CD14-positive monocyte (primary cell): ENCODE measurements at regions not wholly inside any gene's neighbourhood (a gene's known extent, or its start where the extent isn't known, plus 50 kb on each side); places are given as distances from the start of the nearest gene placed in this dataset.
A peak's percentile ranks its signal among the peaks of the same experiment; 100 is the strongest.

Source experiments
- DNase-seq, 3 donors: peaks; one replicate each; pipeline ENCODE4 v3.0.0-alpha.2; 2011 to 2022
- H2AFZ ChIP-seq: 2 replicates; pipeline ENCODE4 v1.6.0; 2012; ENCODE audit warnings: mild to moderate bottlenecking, low read depth, low read length, inconsistent platforms; ENCODE audit not compliant: insufficient read depth, poor library complexity, severe bottlenecking
- H3K27ac ChIP-seq, 2 donors: 1 replicate in 1 of 2; 2 replicates in 1 of 2; pipeline ENCODE4 v1.5.1; 2012 to 2013; ENCODE audit warnings: low read length in 2 of 2, control low read depth in 1 of 2, inconsistent platforms in 1 of 2, low read depth in 1 of 2, mild to moderate bottlenecking in 1 of 2
- H3K27me3 ChIP-seq, 2 donors: one replicate each; pipeline versions ENCODE4 v1.6.0 to v1.6.1; 2011 to 2013; ENCODE audit warnings: low read length in 2 of 2; ENCODE audit not compliant: control insufficient read depth in 2 of 2, insufficient read depth in 2 of 2
- H3K36me3 ChIP-seq, 2 donors: replicated peaks in 1 of 2; 1 replicate in 1 of 2; 2 replicates in 1 of 2; pipeline versions ENCODE4 v1.5.1 to v1.6.1; 2012 to 2013; ENCODE audit warnings: low read length in 2 of 2, control low read depth in 1 of 2, inconsistent platforms in 1 of 2, mild to moderate bottlenecking in 1 of 2; ENCODE audit not compliant: insufficient read depth in 2 of 2, control insufficient read depth in 1 of 2
- H3K4me1 ChIP-seq, 2 donors: 1 replicate in 1 of 2; 2 replicates in 1 of 2; pipeline versions ENCODE4 v1.5.1 to v1.6.1; 2012 to 2013; ENCODE audit warnings: low read length in 2 of 2, control low read depth in 1 of 2, inconsistent platforms in 1 of 2, mild to moderate bottlenecking in 1 of 2, moderate library complexity in 1 of 2; ENCODE audit not compliant: insufficient read depth in 2 of 2, control insufficient read depth in 1 of 2
- H3K4me2 ChIP-seq: replicated peaks from 2 replicates; pipeline ENCODE3; 2012; ENCODE audit warnings: low read length, moderate library complexity, mild to moderate bottlenecking; ENCODE audit not compliant: poor library complexity, severe bottlenecking; ENCODE audit errors: extremely low read depth
- H3K4me3 ChIP-seq, 3 experiments: fragments of 200-600 bp in 1 of 3; sonication (generic) in 1 of 3; replicated peaks in 1 of 3; 1 replicate in 2 of 3; 2 replicates in 1 of 3; pipeline ENCODE4 v1.5.1; 2011 to 2013; ENCODE audit warnings: low read length in 3 of 3, mild to moderate bottlenecking in 3 of 3, control low read depth in 2 of 3, low read depth in 2 of 3, inconsistent platforms in 1 of 3, moderate library complexity in 1 of 3
- H3K79me2 ChIP-seq: 2 replicates; pipeline ENCODE4 v1.6.0; 2012; ENCODE audit warnings: mild to moderate bottlenecking, control low read depth, inconsistent platforms, low read length, moderate library complexity; ENCODE audit not compliant: insufficient read depth
- H3K9ac ChIP-seq: 2 replicates; pipeline ENCODE4 v1.6.0; 2017; ENCODE audit warnings: low read length, mild to moderate bottlenecking; ENCODE audit not compliant: insufficient read depth, poor library complexity, severe bottlenecking
- H3K9me3 ChIP-seq, 2 donors: replicated peaks in 1 of 2; 1 replicate in 1 of 2; 2 replicates in 1 of 2; pipeline versions ENCODE4 v1.5.1 to v1.6.1; 2012 to 2013; ENCODE audit warnings: low read length in 2 of 2, control low read depth in 1 of 2; ENCODE audit not compliant: control insufficient read depth in 1 of 2, insufficient read depth in 1 of 2
- H4K20me1 ChIP-seq: 2 replicates; pipeline ENCODE4 v1.6.0; 2012; ENCODE audit warnings: mild to moderate bottlenecking, low read length, control low read depth, moderate library complexity; ENCODE audit not compliant: insufficient read depth
- H3K27ac Mint-ChIP-seq, 7 donors: one replicate each; pipeline ENCODE4 v1.8.0; 2020; ENCODE audit warnings: mild to moderate bottlenecking in 7 of 7, mixed read lengths in 7 of 7, moderate library complexity in 6 of 7, inconsistent platforms in 2 of 7
- H3K27me3 Mint-ChIP-seq, 3 donors: one replicate each; pipeline ENCODE4 v1.8.0; 2021 to 2022; ENCODE audit warnings: low read depth in 3 of 3, mild to moderate bottlenecking in 3 of 3, mixed read lengths in 3 of 3, moderate library complexity in 3 of 3, inconsistent platforms in 1 of 3
- H3K36me3 Mint-ChIP-seq, 2 donors: one replicate each; pipeline ENCODE4 v1.8.0; 2020; ENCODE audit warnings: mixed read lengths in 2 of 2, inconsistent platforms in 1 of 2, mild to moderate bottlenecking in 1 of 2
- H3K4me1 Mint-ChIP-seq: one replicate; pipeline ENCODE4 v1.8.0; 2020; ENCODE audit warnings: mild to moderate bottlenecking, mixed read lengths
- H3K4me3 Mint-ChIP-seq, 2 donors: one replicate each; pipeline ENCODE4 v1.8.0; 2020; ENCODE audit warnings: mild to moderate bottlenecking in 2 of 2, mixed read lengths in 2 of 2, moderate library complexity in 1 of 2
- H3K9me3 Mint-ChIP-seq, 7 donors: one replicate each; pipeline ENCODE4 v1.8.0; 2020 to 2022; ENCODE audit warnings: mixed read lengths in 7 of 7, mild to moderate bottlenecking in 6 of 7, moderate library complexity in 6 of 7, inconsistent platforms in 2 of 7
- CTCF ChIP-seq: fragments of 200-600 bp; IDR thresholded peaks from one replicate; pipeline ENCODE4 v1.8.0; 2022; ENCODE audit warnings: antibody characterized with exemption, mild to moderate bottlenecking
- WGBS: methylation state at CpG from one replicate; pipeline ENCODE4 v1.1.5; 2013; ENCODE audit warnings: missing lambda C conversion rate; ENCODE audit not compliant: insufficient coverage; 5-methylcytosine and 5-hydroxymethylcytosine counted together
- intact Hi-C, 2 donors: fragments of 100-400 bp; cut with micrococcal nuclease; formaldehyde crosslinking; loops; one replicate each; pipeline versions ENCODE4 v1.15.0 to v1.15.1; 2023

- Mint-ChIP-seq H3K27me3 (peaks cover 4 to 5% (median 4%) of the 10 kb centered on the region in 3 donors), H3K27ac (peak overlapping the region in 1 of 7 donors; percentile 2), H3K4me3 (no peak overlapping the region), H3K36me3 (no peaks in the 10 kb centered on the region), H3K4me1 (peaks cover 4% of the 10 kb centered on the region), H3K9me3 (peaks cover 2 to 23% (median 13%) of the 10 kb centered on the region in 7 donors)
- Histone ChIP-seq H3K36me3 (no peaks in the 10 kb centered on the region), H3K27me3 (no peaks in the 10 kb centered on the region), H2AFZ (no peak overlapping the region), H4K20me1 (no peaks in the 10 kb centered on the region), H3K4me3 (no peak overlapping the region), H3K4me1 (no peaks in the 10 kb centered on the region), H3K79me2 (no peaks in the 10 kb centered on the region), H3K9ac (no peak overlapping the region), H3K9me3 (peaks cover 3 to 16% of the 10 kb centered on the region in 2 donors), H3K4me2 (no peak overlapping the region), H3K27ac (no peak overlapping the region)
- intact Hi-C loops, result no loop called here
- TF ChIP-seq CTCF, result no peak
- no peak for DNase-seq
- 100% methylated on average over 2 of the region's 9 CpGs for WGBS
These were observed 587.8 kb downstream of the BNC2 start for GRCh38 chr9:16282718-16283117.

- Histone ChIP-seq H3K27me3 (no peaks in the 10 kb centered on the region), H3K36me3 (no peaks in the 10 kb centered on the region), H3K4me1 (peaks cover 27% of the 10 kb centered on the region in 2 donors), H3K4me3 (no peak overlapping the region), H3K27ac (no peak overlapping the region), H3K9ac (no peak overlapping the region), H3K9me3 (peaks cover 3 to 16% of the 10 kb centered on the region in 2 donors), H2AFZ (no peak overlapping the region), H4K20me1 (no peaks in the 10 kb centered on the region), H3K4me2 (no peak overlapping the region), H3K79me2 (no peaks in the 10 kb centered on the region)
- Mint-ChIP-seq H3K36me3 (no peaks in the 10 kb centered on the region), H3K9me3 (peaks cover 2 to 25% (median 13%) of the 10 kb centered on the region in 7 donors), H3K27ac (no peak overlapping the region), H3K4me1 (peaks cover 25% of the 10 kb centered on the region), H3K4me3 (no peak overlapping the region), H3K27me3 (peaks cover 2 to 5% (median 4%) of the 10 kb centered on the region in 3 donors)
- DNase-seq, result no peak
- 95% methylated on average over 7 of the region's 7 CpGs for WGBS
- TF ChIP-seq CTCF, result no peak
- intact Hi-C loops, result no loop called here
These were observed 584.3 kb downstream of the BNC2 start for GRCh38 chr9:16286160-16286559.
